NCI-H2196 (cell line): ENCODE measurements at regions not wholly inside any gene's neighbourhood (a gene's known extent, or its start where the extent isn't known, plus 50 kb on each side); places are given as distances from the start of the nearest gene placed in this dataset.
A peak's percentile ranks its signal among the peaks of the same experiment; 100 is the strongest.
"Not testable (repeated sequence)": the region's sequence is repeated elsewhere in the genome, so short reads cannot be mapped to it uniquely, and the experiment has no call there.

ENCODE experiments used
- DNase-seq: peaks from one replicate; lab custom pipeline; 2025; ENCODE audit not compliant: unreplicated experiment; lab: John Stamatoyannopoulos, UW

DNA sequence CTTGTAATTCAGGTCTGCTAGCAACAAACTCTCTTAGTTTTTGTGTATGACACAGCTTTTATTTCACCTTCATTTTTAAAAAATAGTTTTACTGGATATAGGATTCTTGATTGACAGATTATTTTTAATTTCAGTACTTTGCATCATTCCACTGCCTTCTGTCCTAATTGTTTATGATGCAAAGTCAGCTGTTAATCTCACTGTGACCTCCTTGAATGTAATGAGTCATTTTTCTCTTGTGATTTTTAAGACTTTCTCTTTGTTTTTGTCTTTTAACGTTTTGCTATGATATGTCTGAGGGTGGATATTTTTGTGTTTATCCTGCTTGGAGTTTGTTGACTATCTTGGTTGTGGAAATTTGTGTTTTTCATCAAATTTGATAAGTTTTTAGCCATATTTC lies 126.3 kb upstream of the FBXO33 start:
- no peak for DNase-seq

DNA sequence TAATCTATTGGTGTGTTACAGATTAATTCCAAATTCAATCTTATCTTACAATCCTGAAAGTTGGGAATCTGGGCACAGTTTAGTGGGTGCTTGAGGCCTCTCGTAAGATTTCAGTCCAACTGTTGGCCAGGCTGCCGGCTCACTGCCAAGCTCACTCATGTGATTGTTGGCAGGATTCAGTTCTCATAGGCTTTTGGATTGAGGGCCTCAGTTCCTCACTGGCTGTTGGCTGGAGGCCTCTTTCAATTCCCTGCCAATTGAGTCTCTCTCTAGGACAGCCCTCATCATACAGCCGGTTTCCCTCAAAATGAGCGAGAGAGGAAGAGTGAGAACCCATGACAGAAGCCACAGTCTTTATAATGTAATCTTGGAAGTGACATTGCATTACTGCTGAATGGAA lies 123.5 kb upstream of the FBXO33 start:
- DNase-seq: no peak

DNA sequence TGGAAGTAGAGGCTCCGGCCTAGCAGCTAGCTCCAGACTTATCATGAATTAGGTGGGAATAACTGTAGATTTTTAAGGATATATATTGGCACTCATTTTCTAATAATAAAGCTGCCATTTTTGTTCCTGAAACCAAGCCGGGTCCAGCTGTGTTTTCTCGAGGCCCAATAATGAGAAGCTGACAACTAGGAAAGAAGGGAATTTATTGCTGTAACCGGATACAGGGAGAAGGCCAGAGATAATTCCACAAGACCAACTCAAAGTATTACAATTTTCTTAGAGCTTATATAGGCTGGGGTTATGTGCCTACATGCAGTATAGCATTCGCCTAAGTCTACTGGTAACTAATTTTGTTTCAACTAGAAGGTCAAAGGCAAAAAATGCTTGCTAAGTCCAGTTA lies 122.3 kb upstream of the FBXO33 start:
- DNase-seq: no peak

DNA sequence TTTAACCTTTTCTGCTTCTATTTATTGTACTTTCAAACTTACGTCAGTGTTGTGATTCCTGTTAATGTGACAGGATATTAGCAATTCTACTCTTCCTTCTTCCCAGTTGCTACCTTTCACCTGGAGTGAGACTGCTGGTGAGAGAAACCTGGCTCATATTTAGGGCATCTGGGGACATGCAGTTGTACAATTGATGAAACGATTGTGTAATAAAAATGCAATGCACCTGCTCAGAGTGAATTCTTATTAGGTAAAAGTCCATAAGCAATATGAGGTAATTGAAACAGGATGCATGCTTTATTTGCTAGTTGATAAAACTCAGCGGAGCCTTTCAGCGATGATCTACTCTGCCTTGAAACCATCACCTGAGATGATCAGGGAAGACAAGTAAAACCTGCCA lies 116.1 kb upstream of the FBXO33 start:
- no peak for DNase-seq

DNA sequence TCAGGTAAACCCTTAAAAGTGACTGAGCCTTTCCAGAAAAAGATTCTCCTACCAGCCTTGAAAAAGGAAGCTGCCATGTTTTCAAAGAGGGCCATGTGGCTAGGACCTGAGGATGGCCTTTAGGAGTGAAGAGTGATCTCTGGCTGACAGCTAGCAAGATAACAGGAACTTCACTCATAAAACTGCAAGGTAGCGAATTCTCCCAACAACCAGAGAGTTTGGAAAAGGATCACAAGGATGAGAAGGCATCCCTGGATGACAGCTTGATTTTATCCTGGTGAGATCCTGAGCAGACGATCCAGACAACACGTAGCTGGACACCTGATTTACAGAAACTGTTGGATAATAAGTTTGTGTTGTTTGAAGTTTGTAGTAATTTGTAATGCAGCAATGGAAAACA lies 115.6 kb upstream of the FBXO33 start:
- DNase-seq: no peak

DNA sequence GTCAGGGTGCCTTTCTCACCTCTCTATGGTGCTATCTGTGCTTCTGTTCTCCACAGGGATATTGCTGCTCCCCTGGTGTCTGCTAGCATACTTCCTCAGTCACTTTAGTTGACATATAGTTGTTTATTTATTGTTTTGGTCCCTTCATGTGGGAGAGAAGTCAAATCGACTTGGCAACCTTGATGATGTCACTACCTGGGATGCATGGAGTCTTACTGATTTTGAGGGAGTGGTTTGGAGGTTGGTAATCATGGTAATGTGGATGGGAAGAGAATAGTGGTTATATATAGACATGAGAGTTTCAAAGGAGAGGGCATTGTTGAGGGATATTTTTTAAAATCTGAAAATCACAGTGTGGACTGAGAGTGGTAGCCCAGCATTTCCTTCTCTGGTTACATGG lies 73.6 kb upstream of the FBXO33 start:
- no peak for DNase-seq

DNA sequence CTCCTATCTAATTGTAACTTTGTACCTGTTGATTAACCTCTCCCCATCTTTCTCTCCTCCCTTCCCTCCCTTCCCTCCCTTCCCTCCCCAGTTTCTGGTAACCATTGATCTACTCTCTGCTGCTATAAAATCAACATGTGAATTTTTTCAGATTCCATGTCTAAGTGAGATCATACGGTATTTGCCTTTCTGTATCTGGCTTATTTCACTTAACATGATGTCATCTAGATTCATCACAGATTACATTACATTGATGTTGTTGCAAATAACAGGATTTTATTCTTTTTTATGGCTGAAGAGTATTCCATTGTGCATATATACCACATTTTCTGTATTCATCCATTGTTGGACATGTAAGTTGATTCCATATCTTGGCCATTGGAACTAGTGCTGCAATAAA lies 68.0 kb upstream of the FBXO33 start:
- no peak for DNase-seq

DNA sequence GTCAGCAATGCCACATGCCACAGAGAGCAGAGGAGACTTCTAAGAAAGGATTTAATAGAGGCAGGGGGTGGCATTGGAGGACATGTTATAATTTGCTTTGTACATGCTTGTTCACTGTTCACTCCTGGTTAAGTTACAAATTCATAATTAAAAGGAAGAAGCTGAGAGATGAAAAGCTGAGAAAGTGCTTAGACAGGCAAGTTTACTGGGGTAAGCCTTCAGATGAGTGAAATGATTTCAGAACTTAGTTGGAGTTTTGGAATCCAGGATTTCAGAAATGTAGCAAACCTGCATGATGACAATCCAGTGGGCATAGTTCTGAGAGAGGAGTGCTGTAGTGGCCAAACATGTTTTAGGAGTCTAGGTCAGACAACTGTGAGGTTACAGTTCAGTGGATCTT lies 67.3 kb upstream of the FBXO33 start:
- no peak for DNase-seq

DNA sequence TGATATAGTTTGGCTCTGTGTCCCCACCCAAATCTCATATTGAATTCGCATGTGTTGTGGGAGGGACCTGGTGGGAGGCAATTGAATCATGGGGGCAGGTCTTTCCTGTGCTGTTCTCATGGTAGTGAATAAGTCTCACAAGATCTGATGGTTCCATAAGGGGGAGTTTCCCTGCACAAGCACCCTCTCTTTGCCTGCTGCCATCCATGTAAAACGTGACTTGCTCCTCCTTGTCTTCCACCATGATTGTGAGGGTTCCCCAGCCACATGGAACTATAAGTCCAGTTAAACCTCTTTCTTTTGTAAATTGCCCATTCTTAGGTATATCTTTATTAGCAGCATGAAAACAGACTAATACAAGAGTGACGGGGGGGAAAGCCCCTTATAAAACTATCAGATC lies 65.4 kb upstream of the FBXO33 start:
- DNase-seq: not testable (repeated sequence)

DNA sequence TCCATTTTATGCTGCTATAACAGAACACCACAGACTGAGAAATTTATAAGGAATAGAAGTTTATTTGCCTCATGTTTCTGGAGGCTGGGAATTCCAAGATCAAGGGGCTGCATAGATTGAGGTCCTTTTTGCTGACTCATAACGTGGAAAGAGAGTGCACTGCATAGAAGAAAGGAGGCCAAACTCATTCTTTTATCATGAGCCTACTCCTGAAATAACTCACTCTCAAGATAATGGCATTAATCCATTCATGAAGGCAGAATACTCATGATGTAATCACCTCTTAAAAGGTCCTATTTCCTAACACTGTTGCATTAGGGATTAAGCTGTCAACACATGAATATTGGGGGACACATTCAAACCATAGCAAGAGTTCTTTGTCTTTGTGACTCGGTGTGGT lies 60.0 kb upstream of the FBXO33 start:
- DNase-seq: no peak

DNA sequence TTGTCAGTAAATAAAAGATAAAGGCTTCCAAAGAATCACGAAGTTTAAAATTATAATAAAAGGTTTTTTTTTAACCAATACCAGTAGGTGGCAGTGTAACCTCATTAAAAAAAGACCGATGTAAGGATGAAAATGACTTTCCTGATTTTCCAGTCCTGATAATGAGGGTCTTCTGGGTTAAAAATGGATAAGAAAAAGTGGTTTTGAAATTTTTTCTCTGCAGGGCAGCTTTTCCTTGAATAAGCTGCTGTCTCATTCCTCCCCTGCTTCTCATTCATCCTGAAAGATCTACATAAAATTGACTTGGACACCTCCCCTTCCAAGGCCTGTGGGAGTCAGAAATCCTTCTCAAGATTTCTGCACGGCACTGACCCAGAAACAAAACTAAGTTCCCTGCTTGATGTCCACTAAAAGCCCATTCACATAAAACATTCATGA lies 58.9 kb upstream of the FBXO33 start:
- DNase-seq: peak; percentile 28

DNA sequence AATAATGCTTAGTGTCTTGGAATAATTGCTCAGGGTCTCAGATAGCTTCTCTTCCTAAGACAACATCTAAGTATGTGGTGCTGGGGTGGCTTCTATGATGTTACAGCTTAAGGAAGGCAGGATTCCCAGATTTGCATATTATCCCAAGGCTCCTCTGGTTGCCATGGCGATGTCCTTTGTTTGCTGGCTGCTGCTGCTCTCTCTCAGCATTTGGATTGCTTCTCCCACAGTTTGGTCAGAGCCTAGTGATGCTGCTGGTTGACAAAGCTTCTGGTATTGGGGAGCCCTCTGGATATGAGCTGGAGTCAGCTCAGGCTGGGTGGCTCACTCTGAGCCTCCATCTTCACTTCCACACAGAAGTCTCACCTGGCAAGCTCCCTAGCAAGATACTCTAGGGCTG lies 56.4 kb upstream of the FBXO33 start:
- no peak for DNase-seq

DNA sequence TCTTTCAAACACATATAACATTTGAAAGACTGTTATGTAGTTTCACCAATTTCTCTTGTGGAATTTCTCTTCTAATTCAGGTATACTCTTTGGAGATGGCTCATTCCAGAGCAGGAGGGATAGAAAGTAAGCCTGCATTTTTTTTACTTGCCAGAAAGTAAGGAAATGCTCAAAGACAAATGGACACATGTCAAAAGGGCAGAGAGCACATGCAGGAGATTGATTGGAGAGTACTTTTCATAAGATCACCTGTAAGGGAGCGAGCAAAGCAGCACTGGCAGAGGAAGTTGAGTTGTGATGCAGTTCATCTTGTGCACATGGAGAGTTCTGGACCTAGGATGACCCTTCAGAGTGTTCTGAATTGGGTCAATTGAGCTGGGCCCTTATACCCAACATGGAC lies 51.4 kb upstream of the FBXO33 start:
- no peak for DNase-seq
